ENCODE measurements at regions not wholly inside any gene's neighbourhood (a gene's known extent, or its start where the extent isn't known, plus 50 kb on each side); places are given as distances from the start of the nearest gene placed in this dataset.

GRCh38 chr22:23385678-23386631, 194.1 kb downstream of the IGLL1 start:
- peak; percentile 98 for TF ChIP-seq CTCF (IDR thresholded peaks at IDR 0.05; ENCODE audit: unreplicated experiment)
- Mint-ChIP-seq H3K9me3 (ENCODE audit: low read depth) (no peaks in the 10 kb centered on the region), H3K4me1 (ENCODE audit: low read depth) (peaks cover 11% of the 10 kb centered on the region), H3K27me3 (peaks cover 2% of the 10 kb centered on the region), H3K27ac (no peak overlapping the region), H3K36me3 (ENCODE audit: insufficient read depth) (peaks cover 1% of the 10 kb centered on the region), H3K4me3 (ENCODE audit: low read depth) (no peak overlapping the region)
- DNase-seq (ENCODE audit: low spot score, unreplicated experiment) = peak; percentile 86

GRCh38 chr22:23384923-23385677, 195.0 kb downstream of the IGLL1 start:
- Mint-ChIP-seq H3K36me3 (ENCODE audit: insufficient read depth) (no peaks in the 10 kb centered on the region), H3K9me3 (ENCODE audit: low read depth) (no peaks in the 10 kb centered on the region), H3K27ac (no peak overlapping the region), H3K27me3 (peaks cover 5% of the 10 kb centered on the region), H3K4me3 (ENCODE audit: low read depth) (no peak overlapping the region), H3K4me1 (ENCODE audit: low read depth) (peaks cover 11% of the 10 kb centered on the region)
- DNase-seq (ENCODE audit: low spot score, unreplicated experiment) = no peak
- no peak for TF ChIP-seq CTCF (IDR thresholded peaks at IDR 0.05; ENCODE audit: unreplicated experiment)

GRCh38 chr22:23384431-23384830, 195.7 kb downstream of the IGLL1 start:
- Mint-ChIP-seq H3K36me3 (ENCODE audit: insufficient read depth) (no peaks in the 10 kb centered on the region), H3K4me1 (ENCODE audit: low read depth) (peaks cover 11% of the 10 kb centered on the region), H3K27ac (no peak overlapping the region), H3K4me3 (ENCODE audit: low read depth) (no peak overlapping the region), H3K9me3 (ENCODE audit: low read depth) (no peaks in the 10 kb centered on the region), H3K27me3 (peaks cover 5% of the 10 kb centered on the region)
- DNase-seq (ENCODE audit: low spot score, unreplicated experiment) = no peak
- no peak for TF ChIP-seq CTCF (IDR thresholded peaks at IDR 0.05; ENCODE audit: unreplicated experiment)

- H3K36me3 Mint-ChIP-seq (ENCODE audit: insufficient read depth) = no peaks in the 10 kb centered on the region
- peak overlapping the region; percentile 37 for H3K27ac Mint-ChIP-seq
- no peak for DNase-seq (ENCODE audit: low spot score, unreplicated experiment)
- H3K9me3 Mint-ChIP-seq (ENCODE audit: low read depth) = no peaks in the 10 kb centered on the region
- H3K4me1 Mint-ChIP-seq (ENCODE audit: low read depth) = peaks cover 11% of the 10 kb centered on the region
- H3K4me3 Mint-ChIP-seq (ENCODE audit: low read depth) = no peak overlapping the region
- no peak for TF ChIP-seq CTCF (IDR thresholded peaks at IDR 0.05; ENCODE audit: unreplicated experiment)
- peaks cover 5% of the 10 kb centered on the region for H3K27me3 Mint-ChIP-seq
Measured at GRCh38 chr22:23383491-23384361, 196.4 kb downstream of the IGLL1 start.

Data from progenitor cell of endocrine pancreas (in vitro differentiated cells).